ENCODE measurements at regions not wholly inside any gene's neighbourhood (a gene's known extent, or its start where the extent isn't known, plus 50 kb on each side); places are given as distances from the start of the nearest gene placed in this dataset.

DNA sequence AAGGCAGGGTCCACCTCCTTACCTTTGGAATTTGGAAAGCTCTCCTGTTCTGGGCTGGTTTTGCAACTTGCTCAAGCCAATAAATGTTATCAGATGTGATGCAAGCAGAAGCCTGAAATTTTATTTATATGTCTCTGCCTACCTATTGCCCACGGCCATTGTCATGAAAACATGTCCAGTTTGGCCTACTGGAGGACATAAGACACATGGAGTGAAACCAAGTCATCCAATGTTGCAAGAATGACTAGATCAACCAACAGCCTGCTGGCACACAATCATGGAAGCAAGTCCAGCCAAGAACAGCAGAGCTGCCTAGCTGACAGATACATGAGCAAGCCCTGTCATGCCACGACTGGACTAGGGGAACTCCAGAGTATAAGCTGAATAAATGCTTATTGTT lies 56.7 kb upstream of the IRAK1BP1 start:
- DNase-seq: no peak
- Histone ChIP-seq H3K4me1 (no peaks in the 10 kb centered on the region), H3K27me3 (no peaks in the 10 kb centered on the region), H3K4me3 (no peak overlapping the region), H3K27ac (no peak overlapping the region), H3K36me3 (ENCODE audit: low read depth, missing control alignments) (no peaks in the 10 kb centered on the region), H3K9me3 (no peaks in the 10 kb centered on the region)
- TF ChIP-seq POLR2A (IDR thresholded peaks at IDR 0.05) (no peak), CTCF (IDR thresholded peaks at IDR 0.05) (no peak)
- intact Hi-C loops (cut with DNase I; ENCODE audit: low total_unique reads): no loop called here
- 56 to 74% methylated on average over 2 of the region's 2 CpGs for WGBS, 2 donors
